ENCODE measurements at regions not wholly inside any gene's neighbourhood (a gene's known extent, or its start where the extent isn't known, plus 50 kb on each side); places are given as distances from the start of the nearest gene placed in this dataset.

DNA sequence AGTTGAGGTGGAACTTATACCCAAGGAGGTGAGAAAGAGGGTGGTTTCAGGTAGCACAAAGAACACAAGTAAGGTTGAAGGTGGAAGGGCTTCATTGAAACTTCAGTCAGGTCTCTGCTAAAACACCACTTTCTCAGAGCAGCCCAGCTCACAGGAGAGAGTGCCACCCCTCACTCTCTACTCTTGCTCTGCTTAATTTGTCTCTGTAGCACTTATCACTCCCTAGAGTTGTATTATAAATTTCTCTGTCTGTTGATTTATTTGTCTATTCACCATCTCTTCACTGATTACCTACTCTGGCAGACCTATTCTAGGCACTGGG lies 353.8 kb upstream of the CNR1 start:
- ATAC-seq (no peak), DNase-seq (ENCODE audit: low read depth, low spot score) (no peak)
- Histone ChIP-seq H3K4me3 (ENCODE audit: low read depth in 2 of 2, low read length in 2 of 2) (no peak overlapping the region), H3K27ac (ENCODE audit: low read length) (no peak overlapping the region), H3K4me1 (ENCODE audit: control insufficient read depth, insufficient read depth, low read length) (no peaks in the 10 kb centered on the region), H3K36me3 (ENCODE audit: control insufficient read depth, insufficient read depth, low read length) (no peaks in the 10 kb centered on the region), H3K9me3 (ENCODE audit: control insufficient read depth, insufficient read depth, low read depth, low read length) (no peaks in the 10 kb centered on the region), H3K27me3 (ENCODE audit: control insufficient read depth, insufficient read depth, low read length) (peaks cover 2% of the 10 kb centered on the region; the same call in 1 of the 2 replicates)
- in situ Hi-C loops (cut with HindIII; ENCODE audit: low pct_unique_long_range_greater_than_20kb, low sequenced_read_pairs), result no loop called here
- ChIA-PET CTCF (no interaction called here), POLR2A (no interaction called here)
- intact Hi-C loops (cut with micrococcal nuclease; ENCODE audit: unreplicated experiment), result no loop called here
- TF ChIP-seq TCF7L2 (IDR thresholded peaks at IDR 0.05; ENCODE audit: low read depth, low read length), result no peak
- no peak for TF ChIP-seq SIN3A (IDR thresholded peaks at IDR 0.05; ENCODE audit: borderline replicate concordance, insufficient read depth, low read depth, low read length)
- TF ChIP-seq, protein P1, sequence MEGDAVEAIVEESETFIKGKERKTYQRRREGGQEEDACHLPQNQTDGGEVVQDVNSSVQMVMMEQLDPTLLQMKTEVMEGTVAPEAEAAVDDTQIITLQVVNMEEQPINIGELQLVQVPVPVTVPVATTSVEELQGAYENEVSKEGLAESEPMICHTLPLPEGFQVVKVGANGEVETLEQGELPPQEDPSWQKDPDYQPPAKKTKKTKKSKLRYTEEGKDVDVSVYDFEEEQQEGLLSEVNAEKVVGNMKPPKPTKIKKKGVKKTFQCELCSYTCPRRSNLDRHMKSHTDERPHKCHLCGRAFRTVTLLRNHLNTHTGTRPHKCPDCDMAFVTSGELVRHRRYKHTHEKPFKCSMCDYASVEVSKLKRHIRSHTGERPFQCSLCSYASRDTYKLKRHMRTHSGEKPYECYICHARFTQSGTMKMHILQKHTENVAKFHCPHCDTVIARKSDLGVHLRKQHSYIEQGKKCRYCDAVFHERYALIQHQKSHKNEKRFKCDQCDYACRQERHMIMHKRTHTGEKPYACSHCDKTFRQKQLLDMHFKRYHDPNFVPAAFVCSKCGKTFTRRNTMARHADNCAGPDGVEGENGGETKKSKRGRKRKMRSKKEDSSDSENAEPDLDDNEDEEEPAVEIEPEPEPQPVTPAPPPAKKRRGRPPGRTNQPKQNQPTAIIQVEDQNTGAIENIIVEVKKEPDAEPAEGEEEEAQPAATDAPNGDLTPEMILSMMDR (IDR thresholded peaks at IDR 0.05), result no peak
- TF ChIP-seq, protein P2, sequence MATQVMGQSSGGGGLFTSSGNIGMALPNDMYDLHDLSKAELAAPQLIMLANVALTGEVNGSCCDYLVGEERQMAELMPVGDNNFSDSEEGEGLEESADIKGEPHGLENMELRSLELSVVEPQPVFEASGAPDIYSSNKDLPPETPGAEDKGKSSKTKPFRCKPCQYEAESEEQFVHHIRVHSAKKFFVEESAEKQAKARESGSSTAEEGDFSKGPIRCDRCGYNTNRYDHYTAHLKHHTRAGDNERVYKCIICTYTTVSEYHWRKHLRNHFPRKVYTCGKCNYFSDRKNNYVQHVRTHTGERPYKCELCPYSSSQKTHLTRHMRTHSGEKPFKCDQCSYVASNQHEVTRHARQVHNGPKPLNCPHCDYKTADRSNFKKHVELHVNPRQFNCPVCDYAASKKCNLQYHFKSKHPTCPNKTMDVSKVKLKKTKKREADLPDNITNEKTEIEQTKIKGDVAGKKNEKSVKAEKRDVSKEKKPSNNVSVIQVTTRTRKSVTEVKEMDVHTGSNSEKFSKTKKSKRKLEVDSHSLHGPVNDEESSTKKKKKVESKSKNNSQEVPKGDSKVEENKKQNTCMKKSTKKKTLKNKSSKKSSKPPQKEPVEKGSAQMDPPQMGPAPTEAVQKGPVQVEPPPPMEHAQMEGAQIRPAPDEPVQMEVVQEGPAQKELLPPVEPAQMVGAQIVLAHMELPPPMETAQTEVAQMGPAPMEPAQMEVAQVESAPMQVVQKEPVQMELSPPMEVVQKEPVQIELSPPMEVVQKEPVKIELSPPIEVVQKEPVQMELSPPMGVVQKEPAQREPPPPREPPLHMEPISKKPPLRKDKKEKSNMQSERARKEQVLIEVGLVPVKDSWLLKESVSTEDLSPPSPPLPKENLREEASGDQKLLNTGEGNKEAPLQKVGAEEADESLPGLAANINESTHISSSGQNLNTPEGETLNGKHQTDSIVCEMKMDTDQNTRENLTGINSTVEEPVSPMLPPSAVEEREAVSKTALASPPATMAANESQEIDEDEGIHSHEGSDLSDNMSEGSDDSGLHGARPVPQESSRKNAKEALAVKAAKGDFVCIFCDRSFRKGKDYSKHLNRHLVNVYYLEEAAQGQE (IDR thresholded peaks at IDR 0.05; ENCODE audit: insufficient read depth in 1 of 2, low read depth in 2 of 2, low read length in 1 of 2), result no peak
- no peak for TF ChIP-seq POLR2AphosphoS5 (IDR thresholded peaks at IDR 0.05; ENCODE audit: low read depth, low read length)
- BruUV-seq (replicated peaks), result no TSS peak

GRCh38 chr6:88519301-88520016 lies 353.3 kb upstream of the CNR1 start:
- H3K4me3 ChIP-seq (ENCODE audit: low read depth in 2 of 2, low read length in 2 of 2), result no peak overlapping the region
- peaks cover 2% of the 10 kb centered on the region; the same call in 1 of the 2 replicates for H3K27me3 ChIP-seq (ENCODE audit: control insufficient read depth, insufficient read depth, low read length)
- no peaks in the 10 kb centered on the region for H3K4me1 ChIP-seq (ENCODE audit: control insufficient read depth, insufficient read depth, low read length)
- no peak overlapping the region for H3K27ac ChIP-seq (ENCODE audit: low read length)
- in situ Hi-C loops (cut with HindIII; ENCODE audit: low pct_unique_long_range_greater_than_20kb, low sequenced_read_pairs), result no loop called here
- no peaks in the 10 kb centered on the region for H3K9me3 ChIP-seq (ENCODE audit: control insufficient read depth, insufficient read depth, low read depth, low read length)
- ChIA-PET CTCF (no interaction called here), POLR2A (no interaction called here)
- no peak for ATAC-seq
- no peaks in the 10 kb centered on the region for H3K36me3 ChIP-seq (ENCODE audit: control insufficient read depth, insufficient read depth, low read length)
- no TSS peak for BruUV-seq (replicated peaks)
- DNase-seq (ENCODE audit: low read depth, low spot score), result no peak
- no peak for TF ChIP-seq SIN3A (IDR thresholded peaks at IDR 0.05; ENCODE audit: borderline replicate concordance, insufficient read depth, low read depth, low read length)
- TF ChIP-seq POLR2AphosphoS5 (IDR thresholded peaks at IDR 0.05; ENCODE audit: low read depth, low read length), result no peak
- TF ChIP-seq, protein P2 (IDR thresholded peaks at IDR 0.05; ENCODE audit: insufficient read depth in 1 of 2, low read depth in 2 of 2, low read length in 1 of 2), result no peak
- TF ChIP-seq TCF7L2 (IDR thresholded peaks at IDR 0.05; ENCODE audit: low read depth, low read length), result no peak
- TF ChIP-seq, protein P1 (IDR thresholded peaks at IDR 0.05), result no peak
- intact Hi-C loops (cut with micrococcal nuclease; ENCODE audit: unreplicated experiment), result no loop called here
